ENCODE measurements at regions not wholly inside any gene's neighbourhood (a gene's known extent, or its start where the extent isn't known, plus 50 kb on each side); places are given as distances from the start of the nearest gene placed in this dataset.

GRCh38 chr10:16341637-16342036 is 95.2 kb upstream of the PTER start:
- no peaks in the 10 kb centered on the region for H3K36me3 Mint-ChIP-seq
- H3K4me3 ChIP-seq (ENCODE audit: control insufficient read depth in 1 of 2, extremely low read depth in 1 of 2, low read length in 1 of 2): no peak overlapping the region
- no peaks in the 10 kb centered on the region for H3K9me3 ChIP-seq
- no peaks in the 10 kb centered on the region for H3K9me3 Mint-ChIP-seq
- H3K36me3 ChIP-seq (ENCODE audit: control insufficient read depth in 2 of 2, extremely low read depth in 1 of 2, insufficient read depth in 1 of 2, low read length in 1 of 2): no peaks in the 10 kb centered on the region
- ATAC-seq (replicated peaks in 1 of 4) (no peak), DNase-seq (no peak)
- no peak overlapping the region for H3K4me3 Mint-ChIP-seq
- H3K27ac ChIP-seq (ENCODE audit: low read length): no peak overlapping the region
- no CpG with 5 or more reads among the region's 2 CpGs for WGBS (ENCODE audit: insufficient coverage)
- H3K4me1 Mint-ChIP-seq: no peaks in the 10 kb centered on the region
- CTCF ChIA-PET: no interaction called here
- H3K27ac Mint-ChIP-seq: no peak overlapping the region
- POLR2A ChIA-PET: no interaction called here
- peaks cover 0 to 6% of the 10 kb centered on the region in 2 experiments for H3K27me3 ChIP-seq (replicated peaks in 1 of 2; ENCODE audit: control insufficient read depth in 2 of 2, extremely low read depth in 1 of 2, insufficient read depth in 2 of 2, low read length in 1 of 2)
- peaks cover 5 to 13% of the 10 kb centered on the region in 2 donors for H3K27me3 Mint-ChIP-seq
- H3K4me1 ChIP-seq (ENCODE audit: control insufficient read depth in 1 of 2, extremely low read depth in 1 of 2, insufficient read depth in 2 of 2, low read length in 2 of 2): no peaks in the 10 kb centered on the region

DNA sequence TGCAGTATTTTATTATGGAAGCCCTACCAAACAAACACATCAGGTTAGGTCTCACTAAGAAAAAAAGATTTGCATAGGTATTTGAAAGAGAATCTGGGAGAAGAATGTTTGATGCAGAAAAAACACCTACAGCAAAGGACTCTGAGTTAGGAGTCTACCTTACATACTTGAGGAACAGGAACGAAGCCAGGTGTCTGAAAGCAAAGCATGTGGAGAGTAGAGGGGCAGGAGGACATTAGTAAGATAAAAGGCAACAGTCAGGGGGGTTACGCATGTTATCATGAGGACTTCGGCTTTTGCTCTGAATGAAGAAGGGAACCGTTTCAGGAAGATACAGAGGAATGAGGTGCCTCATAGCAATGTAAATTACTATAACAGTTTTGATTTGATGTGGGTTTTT is 87.9 kb upstream of the PTER start:
- Mint-ChIP-seq H3K4me1 (no peaks in the 10 kb centered on the region), H3K27me3 (peaks cover 10 to 18% of the 10 kb centered on the region in 2 donors), H3K4me3 (no peak overlapping the region), H3K36me3 (no peaks in the 10 kb centered on the region), H3K27ac (no peak overlapping the region), H3K9me3 (peaks cover 0 to 3% (median 2%) of the 10 kb centered on the region in 3 donors)
- no peak overlapping the region for H3K4me3 ChIP-seq (ENCODE audit: control insufficient read depth in 1 of 2, extremely low read depth in 1 of 2, low read length in 1 of 2)
- no peaks in the 10 kb centered on the region for H3K4me1 ChIP-seq (ENCODE audit: control insufficient read depth in 1 of 2, extremely low read depth in 1 of 2, insufficient read depth in 2 of 2, low read length in 2 of 2)
- 58% methylated on average over 2 of the region's 4 CpGs for WGBS (ENCODE audit: insufficient coverage)
- CTCF ChIA-PET: no interaction called here
- no peak overlapping the region for H3K27ac ChIP-seq (ENCODE audit: low read length)
- no peaks in the 10 kb centered on the region for H3K36me3 ChIP-seq (ENCODE audit: control insufficient read depth in 2 of 2, extremely low read depth in 1 of 2, insufficient read depth in 1 of 2, low read length in 1 of 2)
- no peaks in the 10 kb centered on the region for H3K9me3 ChIP-seq
- DNase-seq: no peak
- ATAC-seq (replicated peaks in 1 of 4): no peak
- H3K27me3 ChIP-seq (replicated peaks in 1 of 2; ENCODE audit: control insufficient read depth in 2 of 2, extremely low read depth in 1 of 2, insufficient read depth in 2 of 2, low read length in 1 of 2): peaks cover 0 to 9% of the 10 kb centered on the region in 2 experiments
- POLR2A ChIA-PET: no interaction called here

DNA sequence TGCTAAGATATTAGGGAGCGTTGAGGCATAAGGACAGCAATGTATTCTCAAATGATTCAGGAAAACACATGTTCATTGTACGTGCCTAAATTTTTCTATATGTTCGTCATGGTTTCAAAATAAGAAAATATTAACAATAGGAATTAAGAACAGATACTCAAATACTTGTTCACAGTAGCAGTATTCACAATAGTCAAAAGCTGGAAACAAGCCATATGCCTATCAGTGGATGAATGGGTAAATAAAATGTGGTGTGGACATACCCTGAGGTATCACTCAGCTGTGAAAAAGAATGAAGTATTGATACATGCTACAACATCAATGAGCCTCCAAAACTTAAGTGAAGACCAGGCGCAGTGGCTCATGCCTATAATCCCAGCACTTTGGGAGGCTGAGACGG is 84.7 kb upstream of the PTER start:
- Histone ChIP-seq H3K9me3 (no peaks in the 10 kb centered on the region), H3K4me1 (ENCODE audit: control insufficient read depth in 1 of 2, extremely low read depth in 1 of 2, insufficient read depth in 2 of 2, low read length in 2 of 2) (no peaks in the 10 kb centered on the region), H3K27me3 (replicated peaks in 1 of 2; ENCODE audit: control insufficient read depth in 2 of 2, extremely low read depth in 1 of 2, insufficient read depth in 2 of 2, low read length in 1 of 2) (peaks cover 0 to 6% of the 10 kb centered on the region in 2 experiments), H3K27ac (ENCODE audit: low read length) (no peak overlapping the region), H3K36me3 (ENCODE audit: control insufficient read depth in 2 of 2, extremely low read depth in 1 of 2, insufficient read depth in 1 of 2, low read length in 1 of 2) (no peaks in the 10 kb centered on the region), H3K4me3 (ENCODE audit: control insufficient read depth in 1 of 2, extremely low read depth in 1 of 2, low read length in 1 of 2) (no peak overlapping the region)
- H3K4me3 Mint-ChIP-seq: no peak overlapping the region
- ATAC-seq (replicated peaks in 1 of 4) (no peak), DNase-seq (no peak)
- no peaks in the 10 kb centered on the region for H3K4me1 Mint-ChIP-seq
- ChIA-PET POLR2A (no interaction called here), CTCF (no interaction called here)
- H3K36me3 Mint-ChIP-seq: no peaks in the 10 kb centered on the region
- H3K27me3 Mint-ChIP-seq: peaks cover 5 to 13% of the 10 kb centered on the region in 2 donors
- 80% methylated on average over 1 of the region's 5 CpGs for WGBS (ENCODE audit: insufficient coverage)
- H3K9me3 Mint-ChIP-seq: peaks cover 0 to 3% (median 2%) of the 10 kb centered on the region in 3 donors
- H3K27ac Mint-ChIP-seq: no peak overlapping the region

GRCh38 chr10:16360001-16360400 is 76.8 kb upstream of the PTER start:
- Mint-ChIP-seq H3K4me1 (no peaks in the 10 kb centered on the region), H3K4me3 (no peak overlapping the region), H3K36me3 (no peaks in the 10 kb centered on the region), H3K9me3 (peaks cover 6 to 7% (median 6%) of the 10 kb centered on the region in 3 donors), H3K27me3 (peaks cover 2 to 8% of the 10 kb centered on the region in 2 donors), H3K27ac (no peak overlapping the region)
- Histone ChIP-seq H3K27ac (ENCODE audit: low read length) (no peak overlapping the region), H3K36me3 (ENCODE audit: control insufficient read depth in 2 of 2, extremely low read depth in 1 of 2, insufficient read depth in 1 of 2, low read length in 1 of 2) (no peaks in the 10 kb centered on the region), H3K4me1 (ENCODE audit: control insufficient read depth in 1 of 2, extremely low read depth in 1 of 2, insufficient read depth in 2 of 2, low read length in 2 of 2) (no peaks in the 10 kb centered on the region), H3K27me3 (replicated peaks in 1 of 2; ENCODE audit: control insufficient read depth in 2 of 2, extremely low read depth in 1 of 2, insufficient read depth in 2 of 2, low read length in 1 of 2) (peaks cover 0 to 8% of the 10 kb centered on the region in 2 experiments), H3K4me3 (ENCODE audit: control insufficient read depth in 1 of 2, extremely low read depth in 1 of 2, low read length in 1 of 2) (no peak overlapping the region), H3K9me3 (no peaks in the 10 kb centered on the region)
- CTCF ChIA-PET: interaction anchor here in 1 of 2 donors (0.5 kb wide), 1 partner anchor 9 kb away, joined by 3 read pairs; no protein-coding TSS in a partner anchor
- ATAC-seq (replicated peaks in 1 of 4) (no peak), DNase-seq (no peak)
- POLR2A ChIA-PET: no interaction called here
- 75% methylated on average over 1 of the region's 3 CpGs for WGBS (ENCODE audit: insufficient coverage)

- ATAC-seq (replicated peaks in 1 of 4) (no peak), DNase-seq (no peak)
- no peaks in the 10 kb centered on the region for H3K36me3 Mint-ChIP-seq
- H3K27ac Mint-ChIP-seq: no peak overlapping the region
- no peak overlapping the region for H3K4me3 ChIP-seq (ENCODE audit: control insufficient read depth in 1 of 2, extremely low read depth in 1 of 2, low read length in 1 of 2)
- no peaks in the 10 kb centered on the region for H3K4me1 ChIP-seq (ENCODE audit: control insufficient read depth in 1 of 2, extremely low read depth in 1 of 2, insufficient read depth in 2 of 2, low read length in 2 of 2)
- H3K27ac ChIP-seq (ENCODE audit: low read length): no peak overlapping the region
- peaks cover 6 to 7% (median 6%) of the 10 kb centered on the region in 3 donors for H3K9me3 Mint-ChIP-seq
- peaks cover 2 to 8% of the 10 kb centered on the region in 2 donors for H3K27me3 Mint-ChIP-seq
- CTCF ChIA-PET: interaction anchor here in 1 of 2 donors (0.5 kb wide), 1 partner anchor 10 kb away, joined by 3 read pairs; no protein-coding TSS in a partner anchor
- no peak overlapping the region for H3K4me3 Mint-ChIP-seq
- no peaks in the 10 kb centered on the region for H3K4me1 Mint-ChIP-seq
- POLR2A ChIA-PET: no interaction called here
- no peaks in the 10 kb centered on the region for H3K9me3 ChIP-seq
- H3K36me3 ChIP-seq (ENCODE audit: control insufficient read depth in 2 of 2, extremely low read depth in 1 of 2, insufficient read depth in 1 of 2, low read length in 1 of 2): no peaks in the 10 kb centered on the region
- H3K27me3 ChIP-seq (replicated peaks in 1 of 2; ENCODE audit: control insufficient read depth in 2 of 2, extremely low read depth in 1 of 2, insufficient read depth in 2 of 2, low read length in 1 of 2): peaks cover 0 to 8% of the 10 kb centered on the region in 2 experiments
Observed at GRCh38 chr10:16360425-16360824, 76.4 kb upstream of the PTER start.

GRCh38 chr10:16361086-16361485 is 75.7 kb upstream of the PTER start:
- ChIA-PET POLR2A (no interaction called here), CTCF (no interaction called here)
- peaks cover 0 to 8% of the 10 kb centered on the region in 2 experiments for H3K27me3 ChIP-seq (replicated peaks in 1 of 2; ENCODE audit: control insufficient read depth in 2 of 2, extremely low read depth in 1 of 2, insufficient read depth in 2 of 2, low read length in 1 of 2)
- ATAC-seq (replicated peaks in 1 of 4) (no peak), DNase-seq (no peak)
- no peaks in the 10 kb centered on the region for H3K4me1 Mint-ChIP-seq
- H3K4me3 Mint-ChIP-seq: no peak overlapping the region
- H3K9me3 ChIP-seq: no peaks in the 10 kb centered on the region
- no peaks in the 10 kb centered on the region for H3K36me3 ChIP-seq (ENCODE audit: control insufficient read depth in 2 of 2, extremely low read depth in 1 of 2, insufficient read depth in 1 of 2, low read length in 1 of 2)
- H3K9me3 Mint-ChIP-seq: peaks cover 6 to 7% (median 6%) of the 10 kb centered on the region in 3 donors
- H3K36me3 Mint-ChIP-seq: no peaks in the 10 kb centered on the region
- no peaks in the 10 kb centered on the region for H3K4me1 ChIP-seq (ENCODE audit: control insufficient read depth in 1 of 2, extremely low read depth in 1 of 2, insufficient read depth in 2 of 2, low read length in 2 of 2)
- H3K4me3 ChIP-seq (ENCODE audit: control insufficient read depth in 1 of 2, extremely low read depth in 1 of 2, low read length in 1 of 2): no peak overlapping the region
- H3K27ac Mint-ChIP-seq: no peak overlapping the region
- 100% methylated on average over 2 of the region's 3 CpGs for WGBS (ENCODE audit: insufficient coverage)
- H3K27ac ChIP-seq (ENCODE audit: low read length): no peak overlapping the region
- peaks cover 2 to 8% of the 10 kb centered on the region in 2 donors for H3K27me3 Mint-ChIP-seq

DNA sequence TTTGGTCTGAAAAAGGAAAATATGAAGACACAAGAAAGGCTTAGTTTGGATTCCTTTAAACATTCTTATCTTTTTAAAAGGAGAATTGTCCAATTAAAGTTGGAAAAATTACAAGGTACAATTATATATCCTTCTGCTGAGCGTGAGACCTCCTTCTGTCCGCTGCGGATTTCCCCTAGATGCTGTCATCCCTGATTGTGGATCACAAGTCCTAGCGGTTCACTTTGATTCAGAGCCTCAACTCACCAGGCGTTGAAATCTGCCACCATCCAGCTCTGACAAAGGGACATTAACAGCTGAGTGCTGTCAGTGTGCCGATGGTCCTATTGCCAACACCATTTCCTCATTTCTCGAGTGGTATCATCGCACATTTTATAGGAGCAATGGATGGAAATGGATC is 73.1 kb upstream of the PTER start:
- H3K4me3 ChIP-seq (ENCODE audit: control insufficient read depth in 1 of 2, extremely low read depth in 1 of 2, low read length in 1 of 2): no peak overlapping the region
- CTCF ChIA-PET: no interaction called here
- no peak overlapping the region for H3K27ac ChIP-seq (ENCODE audit: low read length)
- Mint-ChIP-seq H3K27ac (no peak overlapping the region), H3K27me3 (peaks cover 21 to 22% of the 10 kb centered on the region in 2 donors), H3K36me3 (no peaks in the 10 kb centered on the region), H3K4me1 (no peaks in the 10 kb centered on the region), H3K9me3 (peaks cover 6 to 7% (median 6%) of the 10 kb centered on the region in 3 donors), H3K4me3 (no peak overlapping the region)
- H3K4me1 ChIP-seq (ENCODE audit: control insufficient read depth in 1 of 2, extremely low read depth in 1 of 2, insufficient read depth in 2 of 2, low read length in 2 of 2): no peaks in the 10 kb centered on the region
- ATAC-seq (replicated peaks in 1 of 4) (no peak), DNase-seq (no peak)
- H3K36me3 ChIP-seq (ENCODE audit: control insufficient read depth in 2 of 2, extremely low read depth in 1 of 2, insufficient read depth in 1 of 2, low read length in 1 of 2): no peaks in the 10 kb centered on the region
- POLR2A ChIA-PET: no interaction called here
- no peaks in the 10 kb centered on the region for H3K9me3 ChIP-seq
- 88% methylated on average over 3 of the region's 8 CpGs for WGBS (ENCODE audit: insufficient coverage)
- peaks cover 0 to 11% of the 10 kb centered on the region in 2 experiments for H3K27me3 ChIP-seq (replicated peaks in 1 of 2; ENCODE audit: control insufficient read depth in 2 of 2, extremely low read depth in 1 of 2, insufficient read depth in 2 of 2, low read length in 1 of 2)

Measured in T-cell (primary cell).